ENCODE measurements at regions not wholly inside any gene's neighbourhood (a gene's known extent, or its start where the extent isn't known, plus 50 kb on each side); places are given as distances from the start of the nearest gene placed in this dataset.
"Not testable (repeated sequence)": the region's sequence is repeated elsewhere in the genome, so short reads cannot be mapped to it uniquely, and the experiment has no call there.

GRCh38 chr13:53101883-53102282 is 73.3 kb downstream of the OLFM4 start:
- no peak for DNase-seq

GRCh38 chr13:53104136-53104535 is 75.5 kb downstream of the OLFM4 start:
- no peak for DNase-seq

GRCh38 chr13:53105477-53105876 is 76.9 kb downstream of the OLFM4 start:
- no peak for DNase-seq

GRCh38 chr13:53105890-53106289 is 77.3 kb downstream of the OLFM4 start:
- no peak for DNase-seq

- no peak for DNase-seq
Measured at GRCh38 chr13:53110181-53110580, 81.6 kb downstream of the OLFM4 start.

- no peak for DNase-seq
Measured at GRCh38 chr13:53110614-53111013, 82.0 kb downstream of the OLFM4 start.

GRCh38 chr13:53112522-53112921 is 83.9 kb downstream of the OLFM4 start:
- DNase-seq = no peak

GRCh38 chr13:53117048-53117447 is 88.4 kb downstream of the OLFM4 start:
- DNase-seq = not testable (repeated sequence)

- DNase-seq = no peak
Measured at GRCh38 chr13:53121131-53121773, 92.6 kb downstream of the OLFM4 start.

GRCh38 chr13:53121919-53122318 is 93.3 kb downstream of the OLFM4 start:
- no peak for DNase-seq

- DNase-seq = no peak
Measured at GRCh38 chr13:53123536-53123935, 94.9 kb downstream of the OLFM4 start.

- no peak for DNase-seq
Measured at GRCh38 chr13:53124623-53125022, 96.0 kb downstream of the OLFM4 start.

- no peak for DNase-seq
Measured at GRCh38 chr13:53126841-53127245, 98.2 kb downstream of the OLFM4 start.

GRCh38 chr13:53127373-53127772 is 98.8 kb downstream of the OLFM4 start:
- no peak for DNase-seq

GRCh38 chr13:53129864-53130393 is 101.3 kb downstream of the OLFM4 start:
- DNase-seq = no peak

- DNase-seq = no peak
Measured at GRCh38 chr13:53131361-53131760, 102.7 kb downstream of the OLFM4 start.

- no peak for DNase-seq
Measured at GRCh38 chr13:53135301-53135700, 106.7 kb downstream of the OLFM4 start.

- no peak for DNase-seq
Measured at GRCh38 chr13:53136554-53137215, 108.1 kb downstream of the OLFM4 start.

GRCh38 chr13:53137779-53138178 is 109.2 kb downstream of the OLFM4 start:
- DNase-seq = no peak

GRCh38 chr13:53138376-53139036 is 109.9 kb downstream of the OLFM4 start:
- no peak for DNase-seq

- no peak for DNase-seq
Measured at GRCh38 chr13:53141336-53141735, 112.7 kb downstream of the OLFM4 start.

GRCh38 chr13:53142306-53142705 is 113.7 kb downstream of the OLFM4 start:
- no peak for DNase-seq

GRCh38 chr13:53143757-53144339 is 115.2 kb downstream of the OLFM4 start:
- DNase-seq = no peak

- DNase-seq = no peak
Measured at GRCh38 chr13:53144826-53145225, 116.2 kb downstream of the OLFM4 start.

Measured in NCI-H1930 (cell line).